HCT116 (cell line): ENCODE measurements at regions not wholly inside any gene's neighbourhood (a gene's known extent, or its start where the extent isn't known, plus 50 kb on each side); places are given as distances from the start of the nearest gene placed in this dataset.

Experiments used
- ATAC-seq: fragments of 200-7000 bp; cut with Tn5 transposase; 2 replicates; pipeline ENCODE4 v1.9.1; 2020; ENCODE audit warnings: mild to moderate bottlenecking, moderate library complexity
- BruUV-seq: library from RNA; stranded (reverse); fragments of 400-500 nt; replicated peaks from 2 replicates; lab custom pipeline; 2021; lab: Mats Ljungman, UMichigan
- CTCF ChIA-PET: fragments of 300-600 bp; sonication (Branson Sonifier 250); formaldehyde crosslinking; loops from one replicate; lab custom pipeline; 2021; ENCODE audit warnings: antibody characterized with exemption; lab: Charles Lee
- POLR2A ChIA-PET: fragments of 300-600, 350-600 bp; sonication (Branson Sonifier 250); formaldehyde crosslinking; loops from one replicate; lab custom pipeline; 2021; ENCODE audit warnings: antibody characterized with exemption; lab: Charles Lee
- RAD21 ChIA-PET, 2 experiments: fragments of 300-600 bp; sonication (Branson Sonifier 250); formaldehyde crosslinking; loops; one replicate each; lab custom pipeline; 2023; ENCODE audit warnings: low total read pairs in 2 of 2; ENCODE audit not compliant: uncharacterized antibody in 2 of 2, unreplicated experiment in 2 of 2, low non-redundant PET in 1 of 2; lab: Charles Lee
- DNase-seq: peaks from one replicate; pipeline ENCODE4 v3.0.0-alpha.2; 2010; ENCODE audit warnings: low read depth, low spot score
- H2AFZ ChIP-seq: fragments of 200-600 bp; shearing (Covaris generic), sonication (generic); 2 replicates; pipeline ENCODE4 v1.6.1; 2017; ENCODE audit warnings: low read depth, mixed run types, mixed read lengths, antibody characterized with exemption, low read length; ENCODE audit not compliant: poor library complexity, severe bottlenecking
- H3K27ac ChIP-seq: 2 replicates; pipeline ENCODE4 v1.5.1; 2012; ENCODE audit warnings: low read depth, low read length
- H3K27me3 ChIP-seq: fragments of 200-600 bp; sonication (generic); 2 replicates; pipeline ENCODE4 v1.6.1; 2016; ENCODE audit warnings: mixed run types, low read length, mixed read lengths; ENCODE audit not compliant: insufficient read depth
- H3K36me3 ChIP-seq, 2 experiments: fragments of 200-500 bp in 1 of 2; fragments of 200-600 bp in 1 of 2; sonication (Bioruptor generic) in 1 of 2; sonication (generic) in 1 of 2; 2 replicates each; pipeline versions ENCODE4 v1.5.1 to v1.6.1; 2014 to 2016; ENCODE audit warnings: low read length in 2 of 2, inconsistent platforms in 1 of 2, mixed read lengths in 1 of 2, mixed run types in 1 of 2; ENCODE audit not compliant: insufficient read depth in 2 of 2, control insufficient read depth in 1 of 2
- H3K4me1 ChIP-seq, 2 experiments: fragments of 200-600 bp in 1 of 2; sonication (generic) in 1 of 2; 2 replicates each; pipeline versions ENCODE4 v1.5.1 to v1.6.1; 2012 to 2017; ENCODE audit warnings: low read length in 2 of 2, inconsistent platforms in 1 of 2, mild to moderate bottlenecking in 1 of 2, mixed read lengths in 1 of 2, mixed run types in 1 of 2, moderate library complexity in 1 of 2; ENCODE audit not compliant: insufficient read depth in 2 of 2, control insufficient read depth in 1 of 2
- H3K4me2 ChIP-seq: fragments of 200-600 bp; sonication (generic); 2 replicates; pipeline ENCODE4 v1.6.1; 2017; ENCODE audit warnings: mixed run types, low read length, mixed read lengths
- H3K4me3 ChIP-seq, 2 experiments: fragments of 200-600 bp in 1 of 2; sonication (generic) in 1 of 2; replicated peaks in 1 of 2; 2 replicates each; pipeline ENCODE4 v1.5.1; 2011 to 2016; ENCODE audit warnings: low read length in 2 of 2, control low read depth in 1 of 2, low read depth in 1 of 2, mild to moderate bottlenecking in 1 of 2, mixed read lengths in 1 of 2, mixed run types in 1 of 2
- H3K79me2 ChIP-seq: fragments of 200-600 bp; sonication (generic); 2 replicates; pipeline ENCODE4 v1.6.1; 2017; ENCODE audit warnings: mild to moderate bottlenecking, mixed run types, low read length, moderate library complexity, mixed read lengths; ENCODE audit not compliant: insufficient read depth
- H3K9ac ChIP-seq: fragments of 200-600 bp; sonication (generic); 2 replicates; pipeline ENCODE4 v1.6.1; 2016; ENCODE audit warnings: low read length, mixed read lengths
- H3K9me2 ChIP-seq: fragments of 200-600 bp; sonication (generic), shearing (Covaris generic); 2 replicates; pipeline ENCODE4 v1.6.1; 2017; ENCODE audit warnings: mixed run types, mild to moderate bottlenecking, moderate library complexity; ENCODE audit not compliant: insufficient read depth
- H3K9me3 ChIP-seq, 2 experiments: fragments of 200-500 bp in 1 of 2; fragments of 200-600 bp in 1 of 2; sonication (Bioruptor generic) in 1 of 2; sonication (generic) in 1 of 2; 2 replicates each; pipeline ENCODE4 v1.6.1; 2014 to 2017; ENCODE audit warnings: low read length in 2 of 2, mixed read lengths in 2 of 2, inconsistent platforms in 1 of 2, low read depth in 1 of 2, mild to moderate bottlenecking in 1 of 2, mixed run types in 1 of 2, moderate library complexity in 1 of 2; ENCODE audit not compliant: control insufficient read depth in 1 of 2, insufficient read depth in 1 of 2
- H4K20me1 ChIP-seq: fragments of 200-600 bp; sonication (generic), shearing (Covaris generic); 2 replicates; pipeline ENCODE4 v1.6.1; 2017; ENCODE audit warnings: mixed run types, mild to moderate bottlenecking, moderate library complexity; ENCODE audit not compliant: insufficient read depth
- CTCF ChIP-seq, 3 experiments: fragments of 200-600 bp in 1 of 3; sonication (generic) in 1 of 3; IDR thresholded peaks in 2 of 3; conservative IDR thresholded peaks in 1 of 3; 2 replicates each; pipeline ENCODE4 v1.5.1; 2012 to 2017; ENCODE audit warnings: low read depth in 2 of 3, low read length in 2 of 3, antibody characterized with exemption in 1 of 3, borderline replicate concordance in 1 of 3, control low read depth in 1 of 3, mild to moderate bottlenecking in 1 of 3, mixed read lengths in 1 of 3, mixed run types in 1 of 3, moderate library complexity in 1 of 3; ENCODE audit not compliant: insufficient read depth in 1 of 3
- FOSL1 ChIP-seq: IDR thresholded peaks from 2 replicates; pipeline ENCODE4 v1.6.1; 2012; ENCODE audit warnings: low read depth
- REST ChIP-seq: IDR thresholded peaks from 2 replicates; pipeline ENCODE4 v1.6.1; 2012; ENCODE audit warnings: low read depth
- YY1 ChIP-seq: IDR thresholded peaks from 2 replicates; pipeline ENCODE4 v1.6.1; 2011; ENCODE audit warnings: low read length, low read depth, moderate library complexity, mild to moderate bottlenecking; ENCODE audit not compliant: insufficient replicate concordance; ENCODE audit errors: extremely low read depth
- intact Hi-C: fragments of 100-400 bp; cut with micrococcal nuclease; formaldehyde crosslinking; loops from 2 replicates; pipeline ENCODE4 v1.10.0; 2022
- TF ChIP-seq, protein P1 (sequence below): IDR thresholded peaks from 2 replicates; pipeline ENCODE4 v1.6.1; 2011; ENCODE audit warnings: mild to moderate bottlenecking, low read length, moderate library complexity; ENCODE audit not compliant: insufficient replicate concordance; ENCODE audit errors: extremely low read depth

DNA sequence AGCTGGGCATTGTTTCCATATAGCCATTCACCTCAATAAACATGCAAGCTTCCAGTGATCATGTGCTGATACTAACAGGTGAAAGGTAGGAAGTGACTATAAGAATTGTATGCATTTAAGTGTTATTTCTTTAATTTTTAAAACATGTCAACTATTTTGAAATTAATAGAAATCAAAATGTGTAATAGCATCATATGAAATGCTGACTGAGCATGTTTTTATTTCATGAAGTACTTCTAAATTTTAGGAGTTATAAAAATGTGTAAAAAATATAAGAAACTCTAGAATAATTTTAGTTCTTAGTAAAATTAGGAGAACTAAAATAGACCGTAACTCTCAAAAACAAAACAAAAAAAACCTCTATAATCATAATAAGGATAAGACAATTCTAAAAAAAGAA lies 229.3 kb upstream of the ARPP21 start:
- TF ChIP-seq CTCF (IDR thresholded peaks at IDR 0.05 in 2 of 3, conservative IDR thresholded peaks at IDR 0.05 in 1 of 3; ENCODE audit: borderline replicate concordance in 1 of 3, insufficient read depth in 1 of 3, low read depth in 2 of 3, low read length in 2 of 3) (no peak), FOSL1 (no peak), YY1 (no peak)
- TF ChIP-seq, protein P1, sequence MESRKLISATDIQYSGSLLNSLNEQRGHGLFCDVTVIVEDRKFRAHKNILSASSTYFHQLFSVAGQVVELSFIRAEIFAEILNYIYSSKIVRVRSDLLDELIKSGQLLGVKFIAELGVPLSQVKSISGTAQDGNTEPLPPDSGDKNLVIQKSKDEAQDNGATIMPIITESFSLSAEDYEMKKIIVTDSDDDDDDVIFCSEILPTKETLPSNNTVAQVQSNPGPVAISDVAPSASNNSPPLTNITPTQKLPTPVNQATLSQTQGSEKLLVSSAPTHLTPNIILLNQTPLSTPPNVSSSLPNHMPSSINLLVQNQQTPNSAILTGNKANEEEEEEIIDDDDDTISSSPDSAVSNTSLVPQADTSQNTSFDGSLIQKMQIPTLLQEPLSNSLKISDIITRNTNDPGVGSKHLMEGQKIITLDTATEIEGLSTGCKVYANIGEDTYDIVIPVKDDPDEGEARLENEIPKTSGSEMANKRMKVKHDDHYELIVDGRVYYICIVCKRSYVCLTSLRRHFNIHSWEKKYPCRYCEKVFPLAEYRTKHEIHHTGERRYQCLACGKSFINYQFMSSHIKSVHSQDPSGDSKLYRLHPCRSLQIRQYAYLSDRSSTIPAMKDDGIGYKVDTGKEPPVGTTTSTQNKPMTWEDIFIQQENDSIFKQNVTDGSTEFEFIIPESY: no peak
- H3K9me2 ChIP-seq: no peaks in the 10 kb centered on the region
- H3K4me2 ChIP-seq: no peak overlapping the region
- H3K9ac ChIP-seq: no peak overlapping the region
- no TSS peak for BruUV-seq
- no peaks in the 10 kb centered on the region for H4K20me1 ChIP-seq
- no peaks in the 10 kb centered on the region for H3K79me2 ChIP-seq
- no peaks in the 10 kb centered on the region for H3K27me3 ChIP-seq
- RAD21 ChIA-PET: no interaction called here
- intact Hi-C loops: no loop called here
- H2AFZ ChIP-seq: no peak overlapping the region
- peaks cover 4 to 14% of the 10 kb centered on the region in 2 experiments; a peak in 3 of 4 replicates for H3K9me3 ChIP-seq
- no peak for ATAC-seq
- CTCF ChIA-PET: no interaction called here
- DNase-seq: no peak
- no peak overlapping the region for H3K27ac ChIP-seq
- no peaks in the 10 kb centered on the region for H3K4me1 ChIP-seq
- H3K4me3 ChIP-seq: no peak overlapping the region
- H3K36me3 ChIP-seq: no peaks in the 10 kb centered on the region
- POLR2A ChIA-PET: no interaction called here

GRCh38 chr3:35413483-35413882 lies 225.8 kb upstream of the ARPP21 start:
- H2AFZ ChIP-seq: no peak overlapping the region
- no peak overlapping the region for H3K9ac ChIP-seq
- ChIA-PET CTCF (no interaction called here), RAD21 (no interaction called here), POLR2A (no interaction called here)
- H3K27ac ChIP-seq: no peak overlapping the region
- no peaks in the 10 kb centered on the region for H3K9me2 ChIP-seq
- intact Hi-C loops: no loop called here
- no peaks in the 10 kb centered on the region for H3K36me3 ChIP-seq
- no peak for ATAC-seq
- H3K4me2 ChIP-seq: no peak overlapping the region
- no peaks in the 10 kb centered on the region for H3K79me2 ChIP-seq
- H3K27me3 ChIP-seq: no peaks in the 10 kb centered on the region
- no peak for TF ChIP-seq REST
- no TSS peak for BruUV-seq
- no peak overlapping the region for H3K4me3 ChIP-seq
- no peaks in the 10 kb centered on the region for H4K20me1 ChIP-seq
- H3K4me1 ChIP-seq: no peaks in the 10 kb centered on the region
- H3K9me3 ChIP-seq: peaks cover 4 to 16% of the 10 kb centered on the region in 2 experiments; a peak in 2 of 4 replicates
- no peak for DNase-seq
